ENCODE measurements at regions not wholly inside any gene's neighbourhood (a gene's known extent, or its start where the extent isn't known, plus 50 kb on each side); places are given as distances from the start of the nearest gene placed in this dataset.

GRCh38 chr4:176383273-176384077, 63.7 kb downstream of the SPCS3 start:
- H3K9me3 ChIP-seq (ENCODE audit: control insufficient read depth, insufficient read depth, low read length) = no peaks in the 10 kb centered on the region
- no peaks in the 10 kb centered on the region for H3K27me3 ChIP-seq (ENCODE audit: control insufficient read depth, insufficient read depth, low read length)
- POLR2A ChIA-PET = no interaction called here
- no peak for DNase-seq (ENCODE audit: low read depth, low spot score)
- H3K4me3 ChIP-seq (ENCODE audit: low read depth, low read length) = peak overlapping the region; percentile 14
- no peak for TF ChIP-seq CTCF (IDR thresholded peaks at IDR 0.05; ENCODE audit: low read depth, low read length)
- no peak overlapping the region for H3K27ac ChIP-seq (ENCODE audit: low read depth, low read length)
- CTCF ChIA-PET = no interaction called here

GRCh38 chr4:176385601-176386000, 65.8 kb downstream of the SPCS3 start:
- no peak overlapping the region for H3K27ac ChIP-seq (ENCODE audit: low read depth, low read length)
- POLR2A ChIA-PET = no interaction called here
- no peaks in the 10 kb centered on the region for H3K9me3 ChIP-seq (ENCODE audit: control insufficient read depth, insufficient read depth, low read length)
- no peaks in the 10 kb centered on the region for H3K27me3 ChIP-seq (ENCODE audit: control insufficient read depth, insufficient read depth, low read length)
- H3K4me3 ChIP-seq (ENCODE audit: low read depth, low read length) = no peak overlapping the region
- DNase-seq (ENCODE audit: low read depth, low spot score) = no peak
- CTCF ChIA-PET = no interaction called here
- TF ChIP-seq CTCF (IDR thresholded peaks at IDR 0.05; ENCODE audit: low read depth, low read length) = no peak

GRCh38 chr4:176387571-176387970, 67.8 kb downstream of the SPCS3 start:
- CTCF ChIA-PET = interaction anchor here (1.1 to 1.2 kb wide), 2 partner anchors 9 to 660 kb away, joined by 3 read pairs; no protein-coding TSS in a partner anchor
- DNase-seq (ENCODE audit: low read depth, low spot score) = no peak
- no peak for TF ChIP-seq CTCF (IDR thresholded peaks at IDR 0.05; ENCODE audit: low read depth, low read length)

GRCh38 chr4:176393306-176394013, 73.7 kb downstream of the SPCS3 start:
- Histone ChIP-seq H3K4me3 (ENCODE audit: low read depth, low read length) (no peak overlapping the region), H3K27ac (ENCODE audit: low read depth, low read length) (peak overlapping the region; percentile 42), H3K9me3 (ENCODE audit: control insufficient read depth, insufficient read depth, low read length) (no peaks in the 10 kb centered on the region), H3K27me3 (ENCODE audit: control insufficient read depth, insufficient read depth, low read length) (no peaks in the 10 kb centered on the region)
- POLR2A ChIA-PET = no interaction called here
- TF ChIP-seq CTCF (IDR thresholded peaks at IDR 0.05; ENCODE audit: low read depth, low read length) = no peak
- no peak for DNase-seq (ENCODE audit: low read depth, low spot score)
- CTCF ChIA-PET = interaction anchor here (1.0 to 2.0 kb wide), 2 partner anchors 85 to 654 kb away, joined by 3 to 8 read pairs; no protein-coding TSS in a partner anchor

More at GRCh38 chr4:176387571-176387970, 67.8 kb downstream of the SPCS3 start:
- no peaks in the 10 kb centered on the region for H3K27me3 ChIP-seq (ENCODE audit: control insufficient read depth, insufficient read depth, low read length)
- POLR2A ChIA-PET = no interaction called here
- H3K27ac ChIP-seq (ENCODE audit: low read depth, low read length) = no peak overlapping the region
- H3K4me3 ChIP-seq (ENCODE audit: low read depth, low read length) = no peak overlapping the region
- H3K9me3 ChIP-seq (ENCODE audit: control insufficient read depth, insufficient read depth, low read length) = no peaks in the 10 kb centered on the region

Measured in AG04450 (cell line).